Thymus (tissue), 11 donors: ENCODE measurements at regions not wholly inside any gene's neighbourhood (a gene's known extent, or its start where the extent isn't known, plus 50 kb on each side); places are given as distances from the start of the nearest gene placed in this dataset.

ENCODE experiments used
- DNase-seq, 9 donors: peaks; one replicate each; pipeline ENCODE4 v3.0.0-alpha.2; 2013; ENCODE audit warnings: low spot score in 9 of 9, low read depth in 6 of 9, missing footprints in 1 of 9
- H3K27ac ChIP-seq, 2 donors: one replicate each; pipeline ENCODE4 v1.5.1; 2013; ENCODE audit warnings: control low read depth in 1 of 2, low read depth in 1 of 2, low read length in 1 of 2, mild to moderate bottlenecking in 1 of 2, moderate library complexity in 1 of 2
- H3K27me3 ChIP-seq, 2 donors: one replicate each; pipeline ENCODE4 v1.5.1; 2013; ENCODE audit warnings: low read length in 1 of 2; ENCODE audit not compliant: control insufficient read depth in 2 of 2, insufficient read depth in 1 of 2
- H3K36me3 ChIP-seq, 2 donors: one replicate each; pipeline ENCODE4 v1.5.1; 2013; ENCODE audit warnings: low read length in 1 of 2, mild to moderate bottlenecking in 1 of 2, moderate library complexity in 1 of 2; ENCODE audit not compliant: control insufficient read depth in 2 of 2, insufficient read depth in 2 of 2
- H3K4me1 ChIP-seq, 2 donors: one replicate each; pipeline ENCODE4 v1.5.1; 2013; ENCODE audit warnings: low read length in 2 of 2; ENCODE audit not compliant: control insufficient read depth in 2 of 2, insufficient read depth in 2 of 2
- H3K4me3 ChIP-seq, 2 donors: one replicate each; pipeline ENCODE4 v1.5.1; 2013; ENCODE audit warnings: low read length in 2 of 2, control low read depth in 1 of 2, mild to moderate bottlenecking in 1 of 2
- H3K9me3 ChIP-seq, 2 donors: one replicate each; pipeline ENCODE4 v1.5.1; 2013; ENCODE audit warnings: low read length in 1 of 2, mild to moderate bottlenecking in 1 of 2; ENCODE audit not compliant: control insufficient read depth in 2 of 2, insufficient read depth in 1 of 2
- WGBS: extraction: QIAGEN DNeasy Blood & Tissue Kit; methylation state at CpG from one replicate; pipeline ENCODE4 v1.1.7; 2013; 5-methylcytosine and 5-hydroxymethylcytosine counted together
- donor health status: healthy.

DNA sequence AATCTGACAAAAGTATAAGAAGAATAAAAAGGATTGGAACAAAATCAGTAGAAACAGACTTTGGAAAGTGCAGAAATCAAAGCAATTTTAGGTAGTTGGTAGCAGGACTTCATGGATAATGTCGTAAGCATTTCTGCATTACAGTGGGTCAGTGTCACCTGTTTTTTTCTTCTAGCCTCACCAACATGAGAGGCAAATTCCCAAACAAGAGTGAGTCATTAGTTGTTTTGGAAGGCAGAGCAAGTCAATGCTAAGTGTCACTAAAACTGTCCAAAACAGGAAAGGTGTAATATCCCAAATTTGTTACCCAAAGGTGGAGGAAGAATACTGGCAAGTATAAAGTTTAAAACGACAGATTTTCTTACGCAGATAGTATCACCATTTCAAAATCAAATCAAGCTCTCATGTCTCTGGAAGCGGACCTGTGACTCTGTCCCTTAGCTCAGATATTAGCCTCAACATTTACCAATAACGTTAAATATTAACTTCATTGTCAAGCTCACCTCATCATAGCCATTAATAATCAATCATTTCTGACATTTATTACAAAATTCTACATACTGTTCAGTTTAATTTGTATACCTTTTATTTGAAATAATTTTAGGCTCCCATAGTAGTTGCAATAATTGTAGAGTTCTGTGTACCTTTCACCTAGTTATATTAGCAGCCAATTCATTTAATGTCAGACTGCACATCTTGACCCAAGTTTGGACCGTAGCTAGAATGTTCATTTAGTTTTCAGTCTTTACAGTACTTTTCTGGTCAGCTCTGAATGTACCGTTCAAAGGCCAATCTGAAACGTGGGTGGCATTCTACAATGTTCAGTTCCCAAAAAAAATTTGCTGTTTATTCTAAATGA is 901.2 kb upstream of the COX7C start:
- 88% methylated on average over 8 of the region's 8 CpGs for WGBS
- H3K36me3 ChIP-seq, result no peaks in the 10 kb centered on the region

DNA sequence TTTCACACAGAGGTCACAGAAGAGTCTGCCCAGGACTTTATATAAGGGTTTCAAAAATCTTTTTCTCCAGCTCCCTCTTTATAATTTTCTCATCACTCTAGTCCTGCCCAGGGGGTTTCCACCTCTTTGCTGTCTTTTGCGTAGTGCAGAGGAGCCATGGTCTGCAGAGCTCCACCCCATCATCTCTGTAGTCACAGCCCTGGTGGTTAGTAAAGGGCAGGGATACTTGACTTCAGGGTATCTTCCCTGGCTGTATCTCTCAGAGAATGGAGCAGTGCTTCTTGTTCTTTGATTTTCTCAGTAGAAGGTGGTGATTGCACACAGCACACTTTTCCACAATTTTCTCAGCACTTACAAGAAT is 900.6 kb upstream of the COX7C start:
- no peaks in the 10 kb centered on the region for H3K4me1 ChIP-seq
- no peak overlapping the region for H3K27ac ChIP-seq
- no peak for DNase-seq
- no peak overlapping the region for H3K4me3 ChIP-seq
- H3K36me3 ChIP-seq, result no peaks in the 10 kb centered on the region
- H3K27me3 ChIP-seq, result no peaks in the 10 kb centered on the region
- peaks cover 0 to 14% of the 10 kb centered on the region in 2 donors for H3K9me3 ChIP-seq
- 90% methylated on average over 1 of the region's 1 CpG for WGBS

More for the DNA sequence above, 901.2 kb upstream of the COX7C start:
- Histone ChIP-seq H3K9me3 (peaks cover 0 to 8% of the 10 kb centered on the region in 2 donors), H3K4me3 (no peak overlapping the region), H3K4me1 (no peaks in the 10 kb centered on the region), H3K27me3 (no peaks in the 10 kb centered on the region), H3K27ac (no peak overlapping the region)
- no peak for DNase-seq

DNA sequence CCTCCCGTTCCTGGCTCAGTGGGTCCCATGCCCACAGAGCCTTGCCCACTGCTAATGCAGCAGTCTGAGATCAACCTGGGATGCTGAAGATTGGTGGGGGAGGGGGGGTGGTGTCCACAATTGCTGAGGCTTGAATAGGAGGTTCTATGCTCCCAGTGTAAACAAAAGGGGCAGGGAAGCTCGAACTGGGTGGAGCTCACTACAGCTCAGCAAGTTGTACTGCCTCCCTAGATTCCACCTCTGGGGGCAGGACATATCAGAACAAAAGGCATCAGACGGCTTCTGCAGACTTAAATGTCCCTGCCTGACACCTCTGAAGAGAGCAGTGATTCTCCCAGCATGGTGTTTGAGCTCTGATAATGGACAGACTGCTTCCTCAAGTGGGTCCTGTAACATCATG is 885.6 kb upstream of the COX7C start:
- Histone ChIP-seq H3K4me3 (no peak overlapping the region), H3K9me3 (peaks cover 0 to 9% of the 10 kb centered on the region in 2 donors), H3K27me3 (no peaks in the 10 kb centered on the region), H3K4me1 (no peaks in the 10 kb centered on the region), H3K36me3 (no peaks in the 10 kb centered on the region), H3K27ac (no peak overlapping the region)
- 80% methylated on average over 3 of the region's 3 CpGs for WGBS
- DNase-seq, result no peak

DNA sequence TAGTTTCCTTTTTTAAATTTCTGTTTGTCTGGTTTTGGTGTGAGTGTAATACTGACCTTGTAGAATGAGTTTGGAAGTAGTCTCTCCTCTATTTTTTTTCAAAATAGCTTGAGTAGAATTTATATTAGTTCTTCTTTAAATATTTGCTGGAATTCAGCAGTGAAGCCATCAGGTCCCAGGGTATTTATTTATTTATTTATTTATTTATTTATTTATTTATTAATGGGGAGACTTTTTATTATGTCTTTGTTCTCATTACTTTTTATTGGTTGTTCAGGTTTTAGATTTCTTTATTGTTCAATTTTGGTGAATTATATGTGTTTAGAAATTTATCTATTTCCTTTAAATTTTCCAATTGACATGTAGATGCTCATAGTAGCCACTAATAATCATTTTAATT is 875.8 kb upstream of the COX7C start:
- Histone ChIP-seq H3K9me3 (peaks cover 0 to 6% of the 10 kb centered on the region in 2 donors), H3K27me3 (no peaks in the 10 kb centered on the region), H3K36me3 (no peaks in the 10 kb centered on the region)

DNA sequence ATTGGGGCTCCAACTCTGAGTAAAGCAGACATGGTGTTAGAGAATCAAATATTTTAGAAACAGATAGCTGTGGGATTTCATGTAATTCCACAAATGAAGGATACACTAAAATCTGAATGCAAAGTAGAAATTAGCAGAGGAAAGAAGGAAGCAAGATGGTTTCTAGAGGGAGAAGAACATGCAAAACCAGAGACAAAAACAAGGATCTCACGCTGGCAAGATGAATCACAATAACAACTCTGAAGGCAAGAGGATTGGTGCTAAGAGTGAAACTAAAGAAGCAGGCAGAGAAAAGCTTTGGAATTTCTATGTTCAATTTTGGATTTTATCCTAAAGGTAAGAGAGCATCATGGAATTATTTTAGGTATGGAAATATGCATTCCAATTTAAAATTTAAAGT is 857.2 kb upstream of the COX7C start:
- no peak for DNase-seq
- Histone ChIP-seq H3K27me3 (no peaks in the 10 kb centered on the region), H3K4me1 (no peaks in the 10 kb centered on the region), H3K36me3 (no peaks in the 10 kb centered on the region), H3K4me3 (no peak overlapping the region), H3K27ac (no peak overlapping the region), H3K9me3 (no peaks in the 10 kb centered on the region)
- WGBS, result 45% methylated on average over 1 of the region's 1 CpG

More for the DNA sequence above, 875.8 kb upstream of the COX7C start:
- no peaks in the 10 kb centered on the region for H3K4me1 ChIP-seq
- H3K4me3 ChIP-seq, result no peak overlapping the region
- DNase-seq, result no peak
- H3K27ac ChIP-seq, result no peak overlapping the region

DNA sequence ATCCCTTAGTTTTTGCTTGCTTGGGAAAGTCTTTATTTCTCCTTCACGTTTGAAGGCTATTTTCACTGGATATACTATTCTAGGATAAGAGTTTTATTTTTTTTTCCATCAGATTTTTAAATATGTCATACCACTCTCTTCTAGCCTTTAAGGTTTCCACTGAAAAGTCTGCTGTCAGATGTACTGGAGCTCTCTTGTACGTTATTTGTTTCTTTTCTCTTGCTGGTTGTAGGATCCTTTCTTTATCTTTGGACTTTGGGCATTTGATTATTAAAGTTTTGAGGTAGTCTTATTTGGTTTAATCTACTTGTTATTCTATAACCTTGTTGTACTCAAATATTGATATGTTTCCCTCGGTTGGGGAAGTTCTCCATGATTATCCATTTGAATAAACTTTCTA is 848.4 kb upstream of the COX7C start:
- Histone ChIP-seq H3K27ac (no peak overlapping the region), H3K4me3 (no peak overlapping the region), H3K36me3 (no peaks in the 10 kb centered on the region), H3K27me3 (no peaks in the 10 kb centered on the region), H3K4me1 (no peaks in the 10 kb centered on the region), H3K9me3 (peaks cover 0 to 10% of the 10 kb centered on the region in 2 donors)
- no peak for DNase-seq
- 70% methylated on average over 3 of the region's 3 CpGs for WGBS

DNA sequence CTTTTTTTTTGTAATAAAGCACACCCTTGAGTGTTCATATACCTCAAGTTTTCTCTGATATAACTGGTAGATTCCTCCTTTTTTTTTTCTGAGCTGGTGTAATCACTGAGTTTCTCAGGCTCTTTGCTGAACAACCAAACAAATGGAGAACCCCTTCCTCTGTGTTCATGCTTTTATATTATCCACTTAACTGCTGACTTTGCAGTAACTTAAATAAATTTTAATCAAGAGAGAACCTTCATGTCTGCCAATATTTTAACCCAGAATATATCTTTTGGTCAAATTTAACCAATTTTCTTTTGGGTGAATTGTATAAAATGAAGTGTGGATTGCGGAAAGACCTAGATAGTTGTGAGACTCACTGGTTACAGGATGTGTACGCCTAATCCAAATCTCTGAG is 833.0 kb upstream of the COX7C start:
- no peak for DNase-seq
- Histone ChIP-seq H3K36me3 (no peaks in the 10 kb centered on the region), H3K9me3 (no peaks in the 10 kb centered on the region), H3K4me3 (no peak overlapping the region), H3K4me1 (no peaks in the 10 kb centered on the region), H3K27ac (no peak overlapping the region), H3K27me3 (no peaks in the 10 kb centered on the region)
- 98% methylated on average over 2 of the region's 2 CpGs for WGBS

DNA sequence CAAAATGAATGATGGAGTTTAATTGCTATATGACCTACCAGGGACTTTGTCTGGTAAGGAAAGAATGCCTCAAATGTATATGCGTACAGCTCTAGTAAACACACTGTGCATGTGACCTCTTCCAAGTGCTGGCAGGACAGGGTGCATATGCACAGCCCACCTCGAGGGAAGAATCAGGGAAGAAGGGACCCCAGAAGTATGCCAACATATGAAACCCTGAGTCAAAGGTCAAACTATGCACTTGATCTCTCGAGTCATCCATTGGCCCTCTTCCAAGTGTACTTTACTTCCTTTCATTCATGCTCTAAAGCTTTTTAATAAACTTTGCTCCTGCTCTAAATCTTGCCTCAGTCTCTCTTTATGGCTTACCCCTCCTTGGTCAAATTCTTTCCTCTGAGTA is 804.6 kb upstream of the COX7C start:
- no peak for DNase-seq
- H3K36me3 ChIP-seq, result no peaks in the 10 kb centered on the region
- no peaks in the 10 kb centered on the region for H3K9me3 ChIP-seq
- no peak overlapping the region for H3K4me3 ChIP-seq
- H3K27ac ChIP-seq, result no peak overlapping the region
- no peaks in the 10 kb centered on the region for H3K27me3 ChIP-seq
- WGBS, result 84% methylated on average over 3 of the region's 3 CpGs
- H3K4me1 ChIP-seq, result no peaks in the 10 kb centered on the region

DNA sequence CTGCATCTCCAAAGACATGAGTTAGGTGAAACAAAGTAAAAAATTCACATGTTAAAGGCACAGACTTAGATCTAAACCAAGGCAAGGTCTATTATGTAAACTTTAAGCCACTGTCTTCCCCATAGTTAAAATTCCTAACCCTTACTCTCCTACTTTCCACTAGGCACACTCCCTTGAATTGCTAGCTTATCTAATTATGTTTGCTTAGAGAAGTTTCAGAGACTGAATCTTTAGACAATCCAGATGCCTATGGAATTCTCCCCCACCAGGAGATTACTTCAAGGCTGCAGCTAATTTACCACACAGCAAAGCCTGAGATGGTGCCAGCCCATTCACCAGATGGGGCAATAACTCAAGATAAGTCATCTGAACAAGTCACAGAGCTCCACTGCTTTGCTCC is 803.1 kb upstream of the COX7C start:
- DNase-seq, result no peak
- H3K4me3 ChIP-seq, result no peak overlapping the region
- no peaks in the 10 kb centered on the region for H3K27me3 ChIP-seq
- H3K27ac ChIP-seq, result no peak overlapping the region
- H3K4me1 ChIP-seq, result no peaks in the 10 kb centered on the region
- H3K9me3 ChIP-seq, result no peaks in the 10 kb centered on the region
- no peaks in the 10 kb centered on the region for H3K36me3 ChIP-seq
